Subcutaneous abdominal adipose tissue (tissue), 5 donors: ENCODE measurements at regions not wholly inside any gene's neighbourhood (a gene's known extent, or its start where the extent isn't known, plus 50 kb on each side); places are given as distances from the start of the nearest gene placed in this dataset.
"Not testable (repeated sequence)": the region's sequence is repeated elsewhere in the genome, so short reads cannot be mapped to it uniquely, and the experiment has no call there.

Source experiments
- H3K27ac ChIP-seq: one replicate; pipeline ENCODE4 v1.7.0; 2013; ENCODE audit warnings: low read depth, mild to moderate bottlenecking, inconsistent platforms, low read length, moderate library complexity
- H3K27me3 ChIP-seq, 5 donors: one replicate each; pipeline ENCODE4 v1.7.0; 2013; ENCODE audit warnings: low read length in 5 of 5, inconsistent platforms in 1 of 5; ENCODE audit not compliant: control insufficient read depth in 5 of 5, insufficient read depth in 4 of 5
- H3K36me3 ChIP-seq, 5 donors: one replicate each; pipeline ENCODE4 v1.7.0; 2013; ENCODE audit warnings: low read length in 5 of 5; ENCODE audit not compliant: control insufficient read depth in 5 of 5, insufficient read depth in 5 of 5
- H3K4me1 ChIP-seq, 5 donors: one replicate each; pipeline ENCODE4 v1.7.0; 2013; ENCODE audit warnings: low read length in 5 of 5, mild to moderate bottlenecking in 3 of 5, moderate library complexity in 1 of 5; ENCODE audit not compliant: control insufficient read depth in 5 of 5, insufficient read depth in 5 of 5
- H3K4me3 ChIP-seq, 5 donors: one replicate each; pipeline ENCODE4 v1.7.0; 2013; ENCODE audit warnings: low read length in 5 of 5, low read depth in 1 of 5
- H3K9ac ChIP-seq, 5 donors: one replicate each; pipeline ENCODE4 v1.7.0; 2013; ENCODE audit warnings: low read length in 5 of 5, mild to moderate bottlenecking in 4 of 5, moderate library complexity in 3 of 5
- H3K9me3 ChIP-seq, 5 donors: one replicate each; pipeline ENCODE4 v1.7.0; 2013; ENCODE audit warnings: low read length in 5 of 5; ENCODE audit not compliant: control insufficient read depth in 5 of 5
- donor health status: healthy.
- donor health status: healthy.
- donor health status: healthy.
- donor health status: healthy.
- donor health status: healthy.

GRCh38 chr4:127357765-127358164 is 275.0 kb upstream of the INTU start:
- H3K9ac ChIP-seq = no peak overlapping the region
- H3K4me3 ChIP-seq = no peak overlapping the region
- no peaks in the 10 kb centered on the region for H3K36me3 ChIP-seq
- H3K27ac ChIP-seq = no peak overlapping the region
- H3K4me1 ChIP-seq = peaks cover under 1 to 3% (median 2%) of the 10 kb centered on the region in 5 donors
- H3K27me3 ChIP-seq = no peaks in the 10 kb centered on the region
- no peaks in the 10 kb centered on the region for H3K9me3 ChIP-seq

GRCh38 chr4:127362686-127363085 is 270.1 kb upstream of the INTU start:
- Histone ChIP-seq H3K4me3 (no peak overlapping the region), H3K27ac (no peak overlapping the region), H3K4me1 (no peaks in the 10 kb centered on the region), H3K9me3 (no peaks in the 10 kb centered on the region), H3K36me3 (no peaks in the 10 kb centered on the region), H3K27me3 (no peaks in the 10 kb centered on the region), H3K9ac (no peak overlapping the region)

- no peaks in the 10 kb centered on the region for H3K36me3 ChIP-seq
- no peak overlapping the region for H3K27ac ChIP-seq
- H3K27me3 ChIP-seq = no peaks in the 10 kb centered on the region
- H3K4me1 ChIP-seq = no peaks in the 10 kb centered on the region
- peaks cover 0 to 2% (median 0%) of the 10 kb centered on the region in 5 donors for H3K9me3 ChIP-seq
- no peak overlapping the region for H3K4me3 ChIP-seq
- no peak overlapping the region for H3K9ac ChIP-seq
Observed at GRCh38 chr4:127364397-127364796, 268.4 kb upstream of the INTU start.

GRCh38 chr4:127364911-127365310 is 267.8 kb upstream of the INTU start:
- H3K4me3 ChIP-seq = no peak overlapping the region
- H3K27me3 ChIP-seq = no peaks in the 10 kb centered on the region
- no peak overlapping the region for H3K27ac ChIP-seq
- H3K36me3 ChIP-seq = no peaks in the 10 kb centered on the region
- no peaks in the 10 kb centered on the region for H3K4me1 ChIP-seq
- H3K9me3 ChIP-seq = peaks cover 0 to 2% (median 0%) of the 10 kb centered on the region in 5 donors
- H3K9ac ChIP-seq = no peak overlapping the region

GRCh38 chr4:127370604-127371003 is 262.2 kb upstream of the INTU start:
- H3K9me3 ChIP-seq = peaks cover 0 to 2% (median 0%) of the 10 kb centered on the region in 5 donors
- H3K27ac ChIP-seq = no peak overlapping the region
- H3K4me1 ChIP-seq = peaks cover 0 to 7% (median 0%) of the 10 kb centered on the region in 5 donors
- no peaks in the 10 kb centered on the region for H3K36me3 ChIP-seq
- no peak overlapping the region for H3K9ac ChIP-seq
- no peaks in the 10 kb centered on the region for H3K27me3 ChIP-seq
- H3K4me3 ChIP-seq = no peak overlapping the region

- Histone ChIP-seq H3K4me1 (peaks cover 0 to 11% (median 3%) of the 10 kb centered on the region in 5 donors), H3K36me3 (no peaks in the 10 kb centered on the region), H3K27ac (no peak overlapping the region), H3K9ac (no peak overlapping the region), H3K27me3 (no peaks in the 10 kb centered on the region), H3K9me3 (no peaks in the 10 kb centered on the region), H3K4me3 (no peak overlapping the region)
Observed at GRCh38 chr4:127379499-127379898, 253.3 kb upstream of the INTU start.

- not testable (repeated sequence) for H3K27ac ChIP-seq
Observed at GRCh38 chr4:127379948-127380347, 252.8 kb upstream of the INTU start.

GRCh38 chr4:127383666-127384065 is 249.1 kb upstream of the INTU start:
- H3K9ac ChIP-seq = no peak overlapping the region
- H3K4me1 ChIP-seq = peaks cover 0 to 11% (median 3%) of the 10 kb centered on the region in 5 donors
- H3K27me3 ChIP-seq = no peaks in the 10 kb centered on the region
- H3K36me3 ChIP-seq = no peaks in the 10 kb centered on the region
- no peaks in the 10 kb centered on the region for H3K9me3 ChIP-seq
- H3K4me3 ChIP-seq = no peak overlapping the region
- H3K27ac ChIP-seq = no peak overlapping the region

More at GRCh38 chr4:127379948-127380347, 252.8 kb upstream of the INTU start:
- H3K4me3 ChIP-seq, H3K9ac ChIP-seq, H3K9me3 ChIP-seq, H3K36me3 ChIP-seq, H3K27me3 ChIP-seq: not testable (repeated sequence)
- H3K4me1 ChIP-seq = peaks cover 0 to 11% (median 3%) of the 10 kb centered on the region in 5 donors

GRCh38 chr4:127394516-127394915 is 238.2 kb upstream of the INTU start:
- H3K36me3 ChIP-seq = no peaks in the 10 kb centered on the region
- H3K9ac ChIP-seq = no peak overlapping the region
- H3K27me3 ChIP-seq = no peaks in the 10 kb centered on the region
- H3K4me3 ChIP-seq = no peak overlapping the region
- H3K4me1 ChIP-seq = no peaks in the 10 kb centered on the region
- H3K9me3 ChIP-seq = no peaks in the 10 kb centered on the region
- H3K27ac ChIP-seq = no peak overlapping the region

- Histone ChIP-seq H3K36me3 (no peaks in the 10 kb centered on the region), H3K27ac (no peak overlapping the region), H3K9ac (no peak overlapping the region), H3K27me3 (no peaks in the 10 kb centered on the region), H3K4me1 (peaks cover 0 to 4% (median 0%) of the 10 kb centered on the region in 5 donors), H3K4me3 (no peak overlapping the region), H3K9me3 (no peaks in the 10 kb centered on the region)
Observed at GRCh38 chr4:127400276-127400675, 232.5 kb upstream of the INTU start.
